Erythroblast (primary cell): ENCODE measurements at regions not wholly inside any gene's neighbourhood (a gene's known extent, or its start where the extent isn't known, plus 50 kb on each side); places are given as distances from the start of the nearest gene placed in this dataset.
"Not testable (repeated sequence)": the region's sequence is repeated elsewhere in the genome, so short reads cannot be mapped to it uniquely, and the experiment has no call there.

Experiments
- GATA1 ChIP-seq: IDR thresholded peaks from 2 replicates; pipeline ENCODE4 v1.6.1; 2011; ENCODE audit warnings: low read depth, mild to moderate bottlenecking, control low read depth, low read length, moderate library complexity
- POLR2A ChIP-seq: IDR thresholded peaks from 2 replicates; pipeline ENCODE4 v1.6.1; 2011; ENCODE audit warnings: mild to moderate bottlenecking, low read length

DNA sequence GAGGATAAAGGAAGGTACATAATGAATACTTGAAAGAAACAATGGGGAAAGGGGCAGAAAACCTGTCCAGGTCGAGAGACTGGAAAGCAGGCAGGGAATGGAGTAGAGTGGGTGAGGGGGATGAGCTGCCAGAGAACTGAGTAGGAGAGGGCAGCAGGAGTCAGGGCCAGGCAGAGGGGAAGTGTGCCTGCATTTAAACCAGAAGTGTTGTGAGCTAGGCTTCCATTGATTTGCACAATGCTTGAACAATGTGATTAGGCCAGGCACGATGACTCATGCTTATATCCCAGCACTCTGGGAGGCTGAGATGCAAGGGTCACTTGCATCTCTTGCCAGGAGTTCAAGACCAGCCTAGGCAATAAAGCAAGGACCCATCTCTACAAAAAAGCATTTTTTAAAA lies 332.6 kb downstream of the ANAPC1 start:
- TF ChIP-seq POLR2A, GATA1: not testable (repeated sequence)
